ENCODE measurements at regions not wholly inside any gene's neighbourhood (a gene's known extent, or its start where the extent isn't known, plus 50 kb on each side); places are given as distances from the start of the nearest gene placed in this dataset.

DNA sequence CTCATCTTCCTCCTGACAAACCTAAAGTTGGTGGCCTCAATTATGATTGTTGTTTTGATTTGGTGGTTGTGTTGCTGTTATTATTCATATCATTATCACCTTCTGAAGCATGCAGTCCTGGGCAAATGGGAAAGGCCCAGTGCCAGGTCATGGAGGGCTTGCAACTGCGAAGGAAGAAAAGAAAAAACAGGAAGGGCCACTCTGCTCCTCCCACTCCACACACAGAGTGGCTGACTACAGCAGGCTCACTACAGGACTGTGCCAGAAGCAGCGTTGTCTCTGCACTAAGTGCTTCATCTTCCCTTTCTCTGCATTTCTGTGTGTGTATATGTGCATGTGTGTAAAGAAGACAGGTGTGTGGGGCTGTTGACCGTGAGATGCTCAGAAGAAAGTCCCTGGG is 231.9 kb downstream of the ANKRD30B start:
- TF ChIP-seq SP1 (IDR thresholded peaks at IDR 0.05), result no peak
- no peak for TF ChIP-seq SUZ12 (IDR thresholded peaks at IDR 0.05)
- TF ChIP-seq NFRKB (IDR thresholded peaks at IDR 0.05), result no peak
- TF ChIP-seq FOXK2 (IDR thresholded peaks at IDR 0.05), result no peak
- no peak for TF ChIP-seq FOXM1 (IDR thresholded peaks at IDR 0.05; ENCODE audit: borderline replicate concordance)
- TF ChIP-seq TARDBP (IDR thresholded peaks at IDR 0.05), result no peak
- no peak for TF ChIP-seq HDGF (IDR thresholded peaks at IDR 0.05; ENCODE audit: borderline replicate concordance)
